ENCODE measurements at regions not wholly inside any gene's neighbourhood (a gene's known extent, or its start where the extent isn't known, plus 50 kb on each side); places are given as distances from the start of the nearest gene placed in this dataset.

- Histone ChIP-seq H3K9me1 (ENCODE audit: control insufficient read depth, insufficient read depth, low read length) (no peaks in the 10 kb centered on the region), H3K36me3 (ENCODE audit: control insufficient read depth, insufficient read depth, low read length) (no peaks in the 10 kb centered on the region), H3K27ac (ENCODE audit: extremely low read depth, low read depth, low read length) (no peak overlapping the region), H3K27me3 (ENCODE audit: control insufficient read depth in 2 of 2, insufficient read depth in 2 of 2, low read length in 2 of 2) (peaks cover 2 to 35% of the 10 kb centered on the region in 2 experiments; a peak in 3 of 5 replicates), H3K79me2 (ENCODE audit: control insufficient read depth, insufficient read depth, low read length) (no peaks in the 10 kb centered on the region), H3K4me1 (replicated peaks in 1 of 2; ENCODE audit: control insufficient read depth in 2 of 2, insufficient read depth in 2 of 2, low read length in 2 of 2) (peaks cover 0 to 11% of the 10 kb centered on the region in 2 experiments; a peak in 4 of 5 replicates), H4K20me1 (replicated peaks; ENCODE audit: control insufficient read depth, insufficient read depth, low read length) (no peaks in the 10 kb centered on the region; the same call in 1 of the 2 replicates), H3K4me3 (no peak overlapping the region), H2AFZ (ENCODE audit: low read depth, low read length) (no peak overlapping the region), H3K9ac (ENCODE audit: insufficient read depth in 1 of 2, low read depth in 2 of 2, low read length in 2 of 2) (no peak overlapping the region), H3K4me2 (ENCODE audit: insufficient read depth, low read length) (no peak overlapping the region), H3K9me3 (replicated peaks; ENCODE audit: control insufficient read depth, insufficient read depth, low read depth, low read length) (no peaks in the 10 kb centered on the region)
- ChIA-PET CTCF (ENCODE audit: low intra/inter-chr PET ratio) (no interaction called here), POLR2A (no interaction called here)
- no peak for ATAC-seq
- no TSS peak for BruUV-seq (replicated peaks)
- no peak for TF ChIP-seq ZNF79 (CRISPR knock-in tag; IDR thresholded peaks at IDR 0.05; ENCODE audit: low read depth)
- TF ChIP-seq RNF2 (IDR thresholded peaks at IDR 0.05): no peak
- no peak for TF ChIP-seq ZNF197 (CRISPR knock-in tag; IDR thresholded peaks at IDR 0.05; ENCODE audit: low read depth)
- no peak for TF ChIP-seq ZSCAN29 (IDR thresholded peaks at IDR 0.05)
- TF ChIP-seq ATF1 (CRISPR knock-in tag; IDR thresholded peaks at IDR 0.05): no peak
- TF ChIP-seq ATF1 (tag; IDR thresholded peaks at IDR 0.05): no peak
- TF ChIP-seq ZFPM2 (CRISPR knock-in tag; IDR thresholded peaks at IDR 0.05): no peak
- TF ChIP-seq CHD4 (IDR thresholded peaks at IDR 0.05; ENCODE audit: insufficient read depth, insufficient replicate concordance, low read depth, low read length, poor library complexity, severe bottlenecking): no peak
- TF ChIP-seq CBFB (CRISPR knock-in tag; IDR thresholded peaks at IDR 0.05): no peak
- TF ChIP-seq ILF3 (IDR thresholded peaks at IDR 0.05; ENCODE audit: borderline replicate concordance): no peak
- no peak for TF ChIP-seq TAF15 (IDR thresholded peaks at IDR 0.05; ENCODE audit: low read depth, low read length)
- no peak for TF ChIP-seq ELF1 (tag; IDR thresholded peaks at IDR 0.05)
- no peak for TF ChIP-seq KAT7 (CRISPR knock-in tag; IDR thresholded peaks at IDR 0.05; ENCODE audit: borderline replicate concordance)
- no peak for TF ChIP-seq PREB (CRISPR knock-in tag; IDR thresholded peaks at IDR 0.05)
- TF ChIP-seq SREBF2 (CRISPR knock-in tag; IDR thresholded peaks at IDR 0.05): no peak
- TF ChIP-seq LCOR (CRISPR knock-in tag; IDR thresholded peaks at IDR 0.05): no peak
- no peak for TF ChIP-seq SMARCA4 (IDR thresholded peaks at IDR 0.05)
- no peak for DNase-seq (ENCODE audit: extremely low read depth in 1 of 4, low spot score in 3 of 4)
- intact Hi-C loops (cut with micrococcal nuclease): no loop called here
- 22% methylated on average over 6 of the region's 8 CpGs for WGBS (ENCODE audit: insufficient coverage, low coverage, missing lambda C conversion rate)
- in situ Hi-C loops (cut with MboI): no loop called here
- FAIRE-seq: no peak
These were observed 89.6 kb upstream of the SMNDC1 start for GRCh38 chr10:110394296-110394695.

All from K562 (cell line).